SK-N-SH treated with all-trans-retinoic acid at 6 μM for 48 hours (cell line): ENCODE measurements at regions not wholly inside any gene's neighbourhood (a gene's known extent, or its start where the extent isn't known, plus 50 kb on each side); places are given as distances from the start of the nearest gene placed in this dataset.

Experiments
- ATAC-seq: fragments of 200-7000 bp; cut with Tn5 transposase; 3 replicates; pipeline ENCODE4 v1.9.1; 2020; ENCODE audit warnings: mild to moderate bottlenecking, moderate library complexity
- BACH2 ChIP-seq: fragments of 250-450 bp; sonication (Bioruptor Pico); IDR thresholded peaks from 2 replicates; pipeline ENCODE4 v1.9.0; 2021; ENCODE audit warnings: mild to moderate bottlenecking, borderline replicate concordance
- ESRRG ChIP-seq: fragments of 250-450 bp; sonication (Bioruptor Pico); IDR thresholded peaks from 2 replicates; pipeline ENCODE4 v1.6.1; 2021; ENCODE audit warnings: mild to moderate bottlenecking
- GLIS3 ChIP-seq: fragments of 250-450 bp; sonication (Bioruptor Pico); IDR thresholded peaks from 2 replicates; pipeline ENCODE4 v1.5.0; 2020; ENCODE audit warnings: mild to moderate bottlenecking, moderate library complexity
- ISL1 ChIP-seq: fragments of 250-450 bp; sonication (Bioruptor Pico); IDR thresholded peaks from 2 replicates; pipeline ENCODE4 v2.1.2; 2022; ENCODE audit warnings: mild to moderate bottlenecking, moderate library complexity
- OSR1 ChIP-seq: fragments of 250-450 bp; sonication (Bioruptor Pico); IDR thresholded peaks from 2 replicates; pipeline ENCODE4 v1.8.0; 2022; ENCODE audit warnings: moderate library complexity, mild to moderate bottlenecking, inconsistent platforms
- PPARA ChIP-seq: fragments of 250-450 bp; sonication (Bioruptor Pico); IDR thresholded peaks from 2 replicates; pipeline ENCODE4 v1.5.0; 2020; ENCODE audit warnings: mild to moderate bottlenecking, borderline replicate concordance
- RARB ChIP-seq: fragments of 250-450 bp; sonication (Bioruptor Pico); IDR thresholded peaks from 2 replicates; pipeline ENCODE4 v1.8.0; 2021; ENCODE audit warnings: mild to moderate bottlenecking, moderate library complexity
- SNAI2 ChIP-seq: fragments of 250-450 bp; sonication (Bioruptor Pico); IDR thresholded peaks from 2 replicates; pipeline ENCODE4 v1.5.0; 2020; ENCODE audit warnings: mild to moderate bottlenecking, moderate library complexity
- TCF4 ChIP-seq: fragments of 250-450 bp; sonication (Bioruptor Pico); IDR thresholded peaks from 2 replicates; pipeline ENCODE4 v1.8.0; 2021; ENCODE audit warnings: mild to moderate bottlenecking, moderate library complexity, borderline replicate concordance
- TOX ChIP-seq: fragments of 250-450 bp; sonication (Bioruptor Pico); IDR thresholded peaks from 2 replicates; pipeline ENCODE4 v1.8.0; 2021; ENCODE audit warnings: mild to moderate bottlenecking, moderate library complexity, borderline replicate concordance
- ZC3H10 ChIP-seq: fragments of 250-450 bp; sonication (Bioruptor Pico); IDR thresholded peaks from 2 replicates; pipeline ENCODE4 v1.5.1; 2021; ENCODE audit warnings: mild to moderate bottlenecking, moderate library complexity
- ZFP30 ChIP-seq: fragments of 450-650 bp; formaldehyde crosslinking; IDR thresholded peaks from 2 replicates; pipeline ENCODE4 v1.5.0; 2022; ENCODE audit warnings: mild to moderate bottlenecking, moderate library complexity
- ZNF565 ChIP-seq: fragments of 450-650 bp; formaldehyde crosslinking; conservative IDR thresholded peaks from 2 replicates; pipeline ENCODE4 v1.5.0; 2020; ENCODE audit warnings: low read depth, mild to moderate bottlenecking, moderate library complexity
- ZNF70 ChIP-seq: fragments of 450-650 bp; formaldehyde crosslinking; IDR thresholded peaks from 2 replicates; pipeline ENCODE4 v1.5.0; 2020; ENCODE audit warnings: mild to moderate bottlenecking, moderate library complexity
- ZNF8 ChIP-seq: fragments of 450-650 bp; formaldehyde crosslinking; IDR thresholded peaks from 2 replicates; pipeline ENCODE4 v1.5.0; 2020; ENCODE audit warnings: mild to moderate bottlenecking, moderate library complexity
- TF ChIP-seq, protein P1 (sequence below): fragments of 250-450 bp; sonication (Bioruptor Pico); IDR thresholded peaks from 2 replicates; pipeline ENCODE4 v1.8.0; 2020; ENCODE audit warnings: mild to moderate bottlenecking, moderate library complexity, borderline replicate concordance
- TF ChIP-seq, protein P2 (sequence below): fragments of 250-450 bp; sonication (Bioruptor Pico); IDR thresholded peaks from 2 replicates; pipeline ENCODE4 v1.5.1; 2020; ENCODE audit warnings: low read depth, mild to moderate bottlenecking, moderate library complexity
- TF ChIP-seq, protein P3 (sequence below): fragments of 250-450 bp; sonication (Bioruptor Pico); IDR thresholded peaks from 2 replicates; pipeline ENCODE4 v1.8.0; 2021; ENCODE audit warnings: low read depth, mild to moderate bottlenecking, moderate library complexity, borderline replicate concordance
- TF ChIP-seq, protein P4 (sequence below): fragments of 250-450 bp; sonication (Bioruptor Pico); IDR thresholded peaks from 2 replicates; pipeline ENCODE4 v1.5.1; 2021; ENCODE audit warnings: mild to moderate bottlenecking, moderate library complexity
- TF ChIP-seq, protein P5 (sequence below): fragments of 250-450 bp; sonication (Bioruptor Pico); IDR thresholded peaks from 2 replicates; pipeline ENCODE4 v1.5.0; 2020; ENCODE audit warnings: mild to moderate bottlenecking, moderate library complexity

DNA sequence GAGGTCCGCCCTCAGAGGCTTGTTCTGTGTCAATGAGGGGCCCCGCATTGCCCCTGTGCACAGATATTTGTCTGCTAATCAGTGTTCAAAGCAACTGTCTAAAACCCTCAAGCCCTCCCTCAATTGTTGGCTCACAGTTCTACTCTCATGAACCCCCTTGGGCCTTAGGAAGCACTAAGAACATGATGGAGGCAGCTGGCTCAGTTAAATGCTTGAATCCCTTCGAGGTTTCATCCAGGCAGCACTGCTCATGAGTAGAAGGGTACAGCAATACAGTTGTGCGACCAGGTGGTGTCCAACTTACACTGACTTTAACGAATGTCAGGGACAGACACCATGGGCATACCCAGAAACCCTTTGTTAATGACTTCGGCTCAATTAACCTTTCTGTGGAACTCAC, 89.2 kb upstream of the WSCD1 start:
- ATAC-seq: no peak

DNA sequence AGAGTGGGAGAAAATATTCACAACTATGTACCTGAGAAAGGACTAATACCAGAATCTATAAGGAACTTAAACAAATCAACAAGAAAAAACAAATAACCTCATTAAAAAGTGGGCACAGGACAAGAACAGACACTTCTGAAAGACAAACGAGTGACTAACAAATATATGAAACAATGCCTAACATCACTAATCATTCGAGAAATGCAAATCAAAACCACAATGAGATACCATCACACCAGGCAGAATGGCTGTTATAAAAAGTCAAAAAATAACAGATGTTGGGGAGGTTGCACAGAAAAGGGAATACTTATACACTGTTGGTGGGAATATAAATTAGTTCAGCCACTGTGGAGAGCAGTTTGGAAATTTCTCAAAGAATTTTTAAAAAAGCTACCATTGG, 83.5 kb upstream of the WSCD1 start:
- ATAC-seq: no peak
- TF ChIP-seq PPARA (CRISPR knock-in tag): no peak
- TF ChIP-seq, protein P1, sequence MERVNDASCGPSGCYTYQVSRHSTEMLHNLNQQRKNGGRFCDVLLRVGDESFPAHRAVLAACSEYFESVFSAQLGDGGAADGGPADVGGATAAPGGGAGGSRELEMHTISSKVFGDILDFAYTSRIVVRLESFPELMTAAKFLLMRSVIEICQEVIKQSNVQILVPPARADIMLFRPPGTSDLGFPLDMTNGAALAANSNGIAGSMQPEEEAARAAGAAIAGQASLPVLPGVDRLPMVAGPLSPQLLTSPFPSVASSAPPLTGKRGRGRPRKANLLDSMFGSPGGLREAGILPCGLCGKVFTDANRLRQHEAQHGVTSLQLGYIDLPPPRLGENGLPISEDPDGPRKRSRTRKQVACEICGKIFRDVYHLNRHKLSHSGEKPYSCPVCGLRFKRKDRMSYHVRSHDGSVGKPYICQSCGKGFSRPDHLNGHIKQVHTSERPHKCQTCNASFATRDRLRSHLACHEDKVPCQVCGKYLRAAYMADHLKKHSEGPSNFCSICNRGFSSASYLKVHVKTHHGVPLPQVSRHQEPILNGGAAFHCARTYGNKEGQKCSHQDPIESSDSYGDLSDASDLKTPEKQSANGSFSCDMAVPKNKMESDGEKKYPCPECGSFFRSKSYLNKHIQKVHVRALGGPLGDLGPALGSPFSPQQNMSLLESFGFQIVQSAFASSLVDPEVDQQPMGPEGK (CRISPR knock-in tag): no peak
- TF ChIP-seq ZFP30 (CRISPR knock-in tag): no peak
- TF ChIP-seq, protein P2, sequence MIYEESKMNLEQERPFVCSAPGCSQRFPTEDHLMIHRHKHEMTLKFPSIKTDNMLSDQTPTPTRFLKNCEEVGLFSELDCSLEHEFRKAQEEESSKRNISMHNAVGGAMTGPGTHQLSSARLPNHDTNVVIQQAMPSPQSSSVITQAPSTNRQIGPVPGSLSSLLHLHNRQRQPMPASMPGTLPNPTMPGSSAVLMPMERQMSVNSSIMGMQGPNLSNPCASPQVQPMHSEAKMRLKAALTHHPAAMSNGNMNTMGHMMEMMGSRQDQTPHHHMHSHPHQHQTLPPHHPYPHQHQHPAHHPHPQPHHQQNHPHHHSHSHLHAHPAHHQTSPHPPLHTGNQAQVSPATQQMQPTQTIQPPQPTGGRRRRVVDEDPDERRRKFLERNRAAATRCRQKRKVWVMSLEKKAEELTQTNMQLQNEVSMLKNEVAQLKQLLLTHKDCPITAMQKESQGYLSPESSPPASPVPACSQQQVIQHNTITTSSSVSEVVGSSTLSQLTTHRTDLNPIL (CRISPR knock-in tag): no peak

More for the DNA sequence above, 89.2 kb upstream of the WSCD1 start:
- TF ChIP-seq TOX (CRISPR knock-in tag): no peak
- no peak for TF ChIP-seq ZNF70 (CRISPR knock-in tag)
- no peak for TF ChIP-seq ZC3H10 (CRISPR knock-in tag)

DNA sequence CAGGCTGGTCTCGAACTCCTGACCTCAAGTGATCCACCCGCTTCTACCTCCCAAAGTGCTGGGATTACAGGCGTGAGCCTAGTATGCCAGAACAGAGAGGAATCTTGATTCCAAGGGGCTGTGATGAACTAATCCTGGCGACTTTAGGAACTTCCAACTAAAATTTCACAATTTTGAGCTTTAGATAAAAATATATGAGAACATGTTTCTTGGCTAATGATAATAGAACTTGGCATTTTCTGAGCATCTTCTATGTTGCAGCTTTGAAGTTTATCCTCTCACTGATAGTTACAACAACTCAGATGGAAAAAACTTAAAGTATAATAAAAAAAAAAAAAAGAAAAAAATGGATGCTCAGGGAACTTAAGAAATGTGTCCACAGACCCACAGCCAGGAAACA, 69.8 kb upstream of the WSCD1 start:
- no peak for TF ChIP-seq ZNF70 (CRISPR knock-in tag)
- TF ChIP-seq GLIS3 (CRISPR knock-in tag): no peak
- no peak for TF ChIP-seq ZNF565
- no peak for TF ChIP-seq ZNF8 (CRISPR knock-in tag)
- no peak for TF ChIP-seq ISL1 (CRISPR knock-in tag)
- ATAC-seq: no peak

DNA sequence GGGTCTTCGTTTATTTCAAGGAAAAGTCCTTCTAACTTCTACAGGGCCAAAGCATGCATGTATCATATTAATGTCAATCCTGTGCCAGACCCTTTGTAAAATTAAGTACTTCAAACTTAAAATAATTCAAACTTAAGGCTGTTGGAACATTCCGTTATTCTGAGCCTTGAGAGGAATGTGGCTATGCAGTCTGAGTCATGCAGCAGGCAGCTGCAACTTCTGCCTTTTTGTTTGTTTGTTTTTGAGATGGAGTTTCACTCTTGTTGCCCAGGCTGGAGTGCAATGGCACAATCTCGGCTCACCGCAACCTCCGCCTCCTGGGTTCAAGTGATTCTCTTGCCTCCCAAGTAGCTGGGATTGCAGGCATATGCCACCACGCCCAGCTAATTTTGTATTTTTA, 67.0 kb upstream of the WSCD1 start:
- ATAC-seq: peak; percentile 33; the same call in 1 of the 3 replicates

DNA sequence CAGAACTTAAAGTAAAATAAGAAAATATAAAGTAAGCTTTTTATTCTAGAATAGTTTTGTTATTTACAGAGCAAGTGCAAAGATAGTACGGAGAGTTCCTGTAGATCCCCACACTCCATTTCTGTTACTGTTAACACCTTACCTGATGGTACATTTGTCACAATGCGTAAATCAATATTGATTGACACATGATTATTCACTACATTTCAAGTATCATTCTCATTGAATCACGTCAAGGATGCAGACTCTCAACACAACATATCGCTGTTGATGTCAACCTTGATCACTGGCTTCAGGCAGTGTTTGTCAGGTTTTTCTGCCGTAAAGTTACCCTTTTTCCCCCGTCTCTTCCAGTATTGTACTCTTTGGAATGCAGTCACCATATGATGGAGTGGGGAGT, 64.2 kb upstream of the WSCD1 start:
- TF ChIP-seq, protein P3, sequence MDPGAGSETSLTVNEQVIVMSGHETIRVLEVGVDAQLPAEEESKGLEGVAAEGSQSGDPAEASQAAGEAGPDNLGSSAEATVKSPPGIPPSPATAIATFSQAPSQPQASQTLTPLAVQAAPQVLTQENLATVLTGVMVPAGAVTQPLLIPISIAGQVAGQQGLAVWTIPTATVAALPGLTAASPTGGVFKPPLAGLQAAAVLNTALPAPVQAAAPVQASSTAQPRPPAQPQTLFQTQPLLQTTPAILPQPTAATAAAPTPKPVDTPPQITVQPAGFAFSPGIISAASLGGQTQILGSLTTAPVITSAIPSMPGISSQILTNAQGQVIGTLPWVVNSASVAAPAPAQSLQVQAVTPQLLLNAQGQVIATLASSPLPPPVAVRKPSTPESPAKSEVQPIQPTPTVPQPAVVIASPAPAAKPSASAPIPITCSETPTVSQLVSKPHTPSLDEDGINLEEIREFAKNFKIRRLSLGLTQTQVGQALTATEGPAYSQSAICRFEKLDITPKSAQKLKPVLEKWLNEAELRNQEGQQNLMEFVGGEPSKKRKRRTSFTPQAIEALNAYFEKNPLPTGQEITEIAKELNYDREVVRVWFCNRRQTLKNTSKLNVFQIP (CRISPR knock-in tag): no peak
- no peak for TF ChIP-seq ZFP30 (CRISPR knock-in tag)
- no peak for TF ChIP-seq SNAI2
- TF ChIP-seq RARB (CRISPR knock-in tag): no peak
- no peak for TF ChIP-seq TCF4 (CRISPR knock-in tag)
- TF ChIP-seq ZC3H10 (CRISPR knock-in tag): no peak
- TF ChIP-seq ZNF565: no peak
- TF ChIP-seq, protein P2 (CRISPR knock-in tag): no peak
- TF ChIP-seq, protein P4, sequence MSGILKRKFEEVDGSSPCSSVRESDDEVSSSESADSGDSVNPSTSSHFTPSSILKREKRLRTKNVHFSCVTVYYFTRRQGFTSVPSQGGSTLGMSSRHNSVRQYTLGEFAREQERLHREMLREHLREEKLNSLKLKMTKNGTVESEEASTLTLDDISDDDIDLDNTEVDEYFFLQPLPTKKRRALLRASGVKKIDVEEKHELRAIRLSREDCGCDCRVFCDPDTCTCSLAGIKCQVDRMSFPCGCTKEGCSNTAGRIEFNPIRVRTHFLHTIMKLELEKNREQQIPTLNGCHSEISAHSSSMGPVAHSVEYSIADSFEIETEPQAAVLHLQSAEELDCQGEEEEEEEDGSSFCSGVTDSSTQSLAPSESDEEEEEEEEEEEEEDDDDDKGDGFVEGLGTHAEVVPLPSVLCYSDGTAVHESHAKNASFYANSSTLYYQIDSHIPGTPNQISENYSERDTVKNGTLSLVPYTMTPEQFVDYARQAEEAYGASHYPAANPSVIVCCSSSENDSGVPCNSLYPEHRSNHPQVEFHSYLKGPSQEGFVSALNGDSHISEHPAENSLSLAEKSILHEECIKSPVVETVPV: no peak
- TF ChIP-seq ESRRG (CRISPR knock-in tag): no peak
- no peak for ATAC-seq

DNA sequence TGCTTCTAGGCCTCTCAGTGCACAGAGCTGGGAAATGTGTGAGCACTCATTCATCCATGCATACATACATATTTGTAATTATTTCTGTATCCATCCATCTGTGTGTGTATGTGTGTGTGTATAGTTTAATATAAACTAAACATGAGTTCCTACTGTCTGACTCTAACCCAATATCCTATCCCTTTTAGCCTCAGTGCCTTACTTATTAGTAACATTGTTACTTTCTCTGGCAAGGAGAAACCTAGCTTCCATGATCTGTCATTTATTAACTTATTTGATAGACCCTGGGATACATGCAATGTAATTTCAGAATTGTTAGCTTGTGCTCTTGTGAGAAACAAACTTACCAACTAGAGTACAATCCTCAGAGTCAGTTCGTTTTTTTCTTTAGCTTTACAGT, 59.0 kb upstream of the WSCD1 start:
- no peak for ATAC-seq
- TF ChIP-seq, protein P2 (CRISPR knock-in tag): no peak
- TF ChIP-seq ESRRG (CRISPR knock-in tag) (no peak), TCF4 (CRISPR knock-in tag) (no peak), ZNF565 (no peak), RARB (CRISPR knock-in tag) (no peak), ZC3H10 (CRISPR knock-in tag) (no peak), ZNF8 (CRISPR knock-in tag) (no peak), OSR1 (no peak), GLIS3 (CRISPR knock-in tag) (no peak), ZNF70 (CRISPR knock-in tag) (no peak), TOX (CRISPR knock-in tag) (no peak), SNAI2 (no peak), BACH2 (CRISPR knock-in tag) (no peak)
- TF ChIP-seq, protein P5, sequence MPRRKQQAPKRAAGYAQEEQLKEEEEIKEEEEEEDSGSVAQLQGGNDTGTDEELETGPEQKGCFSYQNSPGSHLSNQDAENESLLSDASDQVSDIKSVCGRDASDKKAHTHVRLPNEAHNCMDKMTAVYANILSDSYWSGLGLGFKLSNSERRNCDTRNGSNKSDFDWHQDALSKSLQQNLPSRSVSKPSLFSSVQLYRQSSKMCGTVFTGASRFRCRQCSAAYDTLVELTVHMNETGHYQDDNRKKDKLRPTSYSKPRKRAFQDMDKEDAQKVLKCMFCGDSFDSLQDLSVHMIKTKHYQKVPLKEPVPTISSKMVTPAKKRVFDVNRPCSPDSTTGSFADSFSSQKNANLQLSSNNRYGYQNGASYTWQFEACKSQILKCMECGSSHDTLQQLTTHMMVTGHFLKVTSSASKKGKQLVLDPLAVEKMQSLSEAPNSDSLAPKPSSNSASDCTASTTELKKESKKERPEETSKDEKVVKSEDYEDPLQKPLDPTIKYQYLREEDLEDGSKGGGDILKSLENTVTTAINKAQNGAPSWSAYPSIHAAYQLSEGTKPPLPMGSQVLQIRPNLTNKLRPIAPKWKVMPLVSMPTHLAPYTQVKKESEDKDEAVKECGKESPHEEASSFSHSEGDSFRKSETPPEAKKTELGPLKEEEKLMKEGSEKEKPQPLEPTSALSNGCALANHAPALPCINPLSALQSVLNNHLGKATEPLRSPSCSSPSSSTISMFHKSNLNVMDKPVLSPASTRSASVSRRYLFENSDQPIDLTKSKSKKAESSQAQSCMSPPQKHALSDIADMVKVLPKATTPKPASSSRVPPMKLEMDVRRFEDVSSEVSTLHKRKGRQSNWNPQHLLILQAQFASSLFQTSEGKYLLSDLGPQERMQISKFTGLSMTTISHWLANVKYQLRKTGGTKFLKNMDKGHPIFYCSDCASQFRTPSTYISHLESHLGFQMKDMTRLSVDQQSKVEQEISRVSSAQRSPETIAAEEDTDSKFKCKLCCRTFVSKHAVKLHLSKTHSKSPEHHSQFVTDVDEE: no peak
- TF ChIP-seq, all 23 proteins: peak for 0
